Activated CD4-positive, alpha-beta T cell treated with anti-CD3 and anti-CD28 coated beads for 36 hours (primary cell): ENCODE measurements at regions not wholly inside any gene's neighbourhood (a gene's known extent, or its start where the extent isn't known, plus 50 kb on each side); places are given as distances from the start of the nearest gene placed in this dataset.

Experiments
- ATAC-seq: fragments of 200-7000 bp; cut with Tn5 transposase; one replicate; pipeline ENCODE4 v1.10.0; 2021; ENCODE audit warnings: mild to moderate bottlenecking, moderate library complexity
- CTCF ChIA-PET: fragments of 350-600 bp; sonication (Branson Sonifier 250); formaldehyde crosslinking; loops from one replicate; lab custom pipeline; 2021; ENCODE audit warnings: antibody characterized with exemption; lab: Charles Lee
- POLR2A ChIA-PET: fragments of 350-600 bp; sonication (Branson Sonifier 250); formaldehyde crosslinking; loops from one replicate; lab custom pipeline; 2021; ENCODE audit warnings: antibody characterized with exemption, inconsistent platforms; lab: Charles Lee
- DNase-seq: peaks from one replicate; pipeline ENCODE4 v3.0.0-alpha.2; 2020
- H3K27ac Mint-ChIP-seq: one replicate; pipeline ENCODE4 v1.8.0; 2021; ENCODE audit warnings: mixed read lengths
- H3K27me3 Mint-ChIP-seq: one replicate; pipeline ENCODE4 v1.8.0; 2021; ENCODE audit warnings: mixed read lengths
- H3K36me3 Mint-ChIP-seq: one replicate; pipeline ENCODE4 v1.8.0; 2021; ENCODE audit warnings: low read depth, mixed read lengths
- H3K4me1 Mint-ChIP-seq: one replicate; pipeline ENCODE4 v1.8.0; 2021; ENCODE audit warnings: mixed read lengths
- H3K4me3 Mint-ChIP-seq: one replicate; pipeline ENCODE4 v1.8.0; 2021; ENCODE audit warnings: mild to moderate bottlenecking, moderate library complexity, mixed read lengths
- H3K9me3 Mint-ChIP-seq: one replicate; pipeline ENCODE4 v1.8.0; 2021; ENCODE audit warnings: low read depth, mixed read lengths
- intact Hi-C, 2 experiments: fragments of 100-400 bp; cut with DNase I in 1 of 2; cut with micrococcal nuclease in 1 of 2; formaldehyde crosslinking; loops; one replicate each; pipeline versions ENCODE4 v1.14.2 to v1.15.1; 2022 to 2024; cut with DNase I, micrococcal nuclease

DNA sequence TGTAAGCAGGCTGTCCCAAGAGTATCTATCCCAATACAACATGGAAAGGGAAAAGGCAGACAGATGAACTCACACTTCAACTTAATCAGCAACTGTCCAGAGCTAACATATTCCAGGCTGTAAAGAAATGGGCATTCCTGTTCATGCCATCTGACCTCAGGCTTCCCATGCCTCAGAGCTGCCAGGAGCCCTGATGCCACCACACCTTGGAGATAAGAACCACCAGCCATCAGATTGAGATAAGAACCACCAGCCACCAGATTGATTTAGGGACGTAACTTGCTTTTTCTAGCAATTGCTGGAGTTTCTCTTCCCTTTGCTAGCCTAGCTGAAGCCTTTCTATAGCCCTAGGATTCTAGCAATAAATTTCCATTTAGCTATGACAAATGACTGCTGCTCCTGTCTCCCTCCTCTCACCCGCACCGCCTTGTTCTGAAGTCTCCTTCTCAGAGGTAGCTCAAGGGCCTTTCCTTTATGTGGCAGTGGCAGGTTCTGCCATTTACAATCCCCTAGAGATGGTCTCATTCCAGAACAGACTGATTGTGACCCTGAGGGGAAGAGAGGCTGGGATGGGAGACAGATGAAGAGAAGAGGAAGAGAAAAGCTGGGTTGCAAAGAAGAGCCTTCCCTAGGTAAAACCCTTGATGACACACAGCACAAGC lies 88.0 kb upstream of the CTTNBP2NL start:
- no peaks in the 10 kb centered on the region for H3K9me3 Mint-ChIP-seq
- peaks cover 20% of the 10 kb centered on the region for H3K27me3 Mint-ChIP-seq
- POLR2A ChIA-PET: interaction anchor here (0.7 kb wide), 1 partner anchor 126 kb away, joined by 3 read pairs; no protein-coding TSS in a partner anchor
- no peaks in the 10 kb centered on the region for H3K4me1 Mint-ChIP-seq
- ATAC-seq (no peak), DNase-seq (no peak)
- no peak overlapping the region for H3K27ac Mint-ChIP-seq
- H3K36me3 Mint-ChIP-seq: no peaks in the 10 kb centered on the region
- CTCF ChIA-PET: interaction anchor here (0.5 kb wide), 1 partner anchor 404 kb away, joined by 5 read pairs; no protein-coding TSS in a partner anchor
- intact Hi-C loops: no loop called here
- no peak overlapping the region for H3K4me3 Mint-ChIP-seq

DNA sequence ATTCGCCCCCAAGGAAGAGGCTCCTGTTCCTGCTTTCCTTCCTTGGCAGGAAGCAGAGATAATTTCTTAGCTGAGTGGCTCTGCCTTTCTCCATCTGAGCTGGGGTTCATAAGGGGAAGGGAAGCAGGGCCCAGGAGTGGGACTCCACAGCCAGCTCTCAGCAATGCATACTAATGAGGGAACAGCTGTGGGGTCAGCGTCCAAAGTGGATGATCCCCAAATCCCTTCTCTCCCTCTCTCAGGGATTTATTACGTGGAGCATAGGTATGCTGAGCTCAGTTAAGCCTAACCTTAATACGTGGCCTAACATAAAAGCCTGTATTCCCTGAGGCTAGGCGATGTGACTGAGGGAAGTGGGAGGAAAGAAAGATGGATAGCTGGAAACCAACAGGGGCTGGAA lies 87.3 kb upstream of the CTTNBP2NL start:
- CTCF ChIA-PET: interaction anchor here (0.5 kb wide), 1 partner anchor 405 kb away, joined by 5 read pairs; no protein-coding TSS in a partner anchor

DNA sequence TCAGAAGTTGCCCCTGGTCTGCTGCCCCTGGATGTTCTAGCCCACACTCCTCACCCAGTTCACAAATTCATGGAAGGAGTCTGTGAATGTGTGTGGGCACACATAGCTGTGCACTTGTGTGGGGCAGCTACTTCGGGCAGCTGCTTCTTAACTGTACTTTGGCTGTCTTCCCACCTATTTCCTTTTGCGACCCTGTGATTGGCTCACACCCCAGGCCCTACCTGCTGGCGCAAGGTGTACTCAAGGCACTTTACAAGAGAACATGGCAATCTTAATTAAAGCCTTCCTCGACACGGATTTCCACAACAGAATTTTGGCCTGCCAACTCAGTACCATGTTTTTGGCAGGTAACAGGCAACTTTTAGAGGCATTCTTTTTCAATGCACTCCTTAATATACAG lies 86.5 kb upstream of the CTTNBP2NL start:
- ATAC-seq: no peak
- Mint-ChIP-seq H3K27ac (no peak overlapping the region), H3K4me3 (no peak overlapping the region), H3K4me1 (no peaks in the 10 kb centered on the region), H3K9me3 (no peaks in the 10 kb centered on the region), H3K27me3 (peaks cover 20% of the 10 kb centered on the region), H3K36me3 (no peaks in the 10 kb centered on the region)
- no peak for DNase-seq
- intact Hi-C loops: no loop called here
- ChIA-PET POLR2A (no interaction called here), CTCF (no interaction called here)

More for the DNA sequence above, 87.3 kb upstream of the CTTNBP2NL start:
- Mint-ChIP-seq H3K36me3 (no peaks in the 10 kb centered on the region), H3K9me3 (no peaks in the 10 kb centered on the region), H3K27ac (no peak overlapping the region), H3K27me3 (peaks cover 20% of the 10 kb centered on the region), H3K4me3 (no peak overlapping the region), H3K4me1 (no peaks in the 10 kb centered on the region)
- POLR2A ChIA-PET: interaction anchor here (0.7 kb wide), 1 partner anchor 127 kb away, joined by 3 read pairs; no protein-coding TSS in a partner anchor
- intact Hi-C loops: no loop called here
- no peak for DNase-seq
- ATAC-seq: no peak

DNA sequence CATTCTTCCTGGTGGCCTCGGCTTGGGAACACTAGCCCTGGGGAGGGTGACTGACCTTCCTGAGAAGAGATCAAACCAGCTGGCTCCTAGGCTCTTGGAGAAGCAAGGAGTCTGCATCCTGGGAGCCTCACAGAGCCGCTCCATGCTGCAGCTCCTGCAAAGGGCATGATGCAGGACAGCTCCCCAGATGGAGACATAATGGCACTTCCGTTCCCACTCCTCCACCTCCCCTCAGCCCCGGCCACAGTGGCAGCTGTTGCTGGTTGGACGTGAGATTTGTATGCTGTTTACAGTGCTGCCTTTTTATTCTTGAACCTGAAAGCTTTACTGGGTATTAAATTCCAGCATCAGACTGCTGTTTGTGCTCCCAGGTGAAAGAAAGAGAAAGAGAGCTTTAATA lies 83.7 kb upstream of the CTTNBP2NL start:
- no peak for DNase-seq
- Mint-ChIP-seq H3K36me3 (no peaks in the 10 kb centered on the region), H3K9me3 (no peaks in the 10 kb centered on the region), H3K4me1 (no peaks in the 10 kb centered on the region), H3K4me3 (no peak overlapping the region), H3K27ac (no peak overlapping the region), H3K27me3 (peaks cover 17% of the 10 kb centered on the region)
- no peak for ATAC-seq
- intact Hi-C loops: no loop called here
- ChIA-PET POLR2A (no interaction called here), CTCF (interaction anchor here (0.8 to 1.0 kb wide), 2 partner anchors 12 to 57 kb away, joined by 3 to 4 read pairs; no protein-coding TSS in a partner anchor)

DNA sequence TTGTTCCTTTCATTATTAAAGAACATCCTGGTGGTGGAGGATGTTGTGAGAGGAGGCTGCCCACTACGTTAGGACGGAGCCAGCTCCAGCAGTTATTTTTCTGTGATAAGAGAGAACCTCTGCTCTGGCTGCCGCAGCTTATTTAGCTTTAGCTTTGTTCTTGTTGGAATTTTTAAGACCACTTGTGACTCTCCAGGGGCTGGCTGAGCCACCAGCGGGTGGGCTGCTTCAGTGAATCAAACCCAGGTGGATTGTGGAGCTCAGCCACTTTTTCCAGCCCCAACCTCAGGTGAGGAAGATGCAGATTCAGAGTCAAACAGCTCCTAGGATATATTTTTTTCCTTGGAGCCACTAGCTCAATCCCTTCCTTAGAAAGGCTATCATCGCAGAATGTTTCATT lies 83.1 kb upstream of the CTTNBP2NL start:
- ATAC-seq: no peak
- Mint-ChIP-seq H3K36me3 (no peaks in the 10 kb centered on the region), H3K4me1 (no peaks in the 10 kb centered on the region), H3K4me3 (no peak overlapping the region), H3K9me3 (no peaks in the 10 kb centered on the region), H3K27ac (no peak overlapping the region), H3K27me3 (peaks cover 17% of the 10 kb centered on the region)
- ChIA-PET CTCF (interaction anchor here (0.8 to 1.0 kb wide), 2 partner anchors 13 to 57 kb away, joined by 3 to 4 read pairs; no protein-coding TSS in a partner anchor), POLR2A (no interaction called here)
- no peak for DNase-seq
- intact Hi-C loops: no loop called here

DNA sequence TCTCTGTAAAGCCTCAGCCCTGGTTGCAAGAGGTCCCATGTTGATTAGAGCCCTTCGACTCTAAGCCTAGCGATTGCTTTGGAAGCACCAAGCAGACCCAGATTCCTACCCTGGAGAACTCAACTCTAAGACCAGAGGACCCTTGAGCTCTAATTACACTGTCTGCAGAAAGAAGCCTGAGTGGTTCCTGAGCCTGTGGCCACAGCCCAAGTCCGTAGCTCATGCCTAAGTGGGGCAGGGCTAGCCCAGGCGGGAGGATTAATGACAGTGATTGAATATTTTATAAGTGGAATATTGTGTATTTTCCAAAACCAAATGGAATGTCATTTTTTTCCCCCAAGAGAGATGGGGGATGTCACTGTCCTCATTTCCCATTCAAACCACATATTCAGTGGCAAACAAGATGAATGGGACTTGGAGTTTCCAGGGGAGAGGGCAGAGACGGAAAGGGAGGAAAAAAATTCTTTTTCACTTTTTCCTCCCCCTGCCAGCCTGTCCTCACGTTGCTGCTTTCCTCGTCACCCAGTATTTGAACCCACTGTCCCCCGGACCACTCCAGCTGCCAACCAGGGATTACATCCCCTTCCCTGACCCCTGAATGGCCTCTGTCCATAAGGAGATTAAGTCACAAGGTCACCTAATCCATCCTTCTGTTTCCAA lies 79.6 kb upstream of the CTTNBP2NL start:
- CTCF ChIA-PET: interaction anchor here (0.7 kb wide), 1 partner anchor 1861 kb away, joined by 3 read pairs; no protein-coding TSS in a partner anchor
- intact Hi-C loops: no loop called here

DNA sequence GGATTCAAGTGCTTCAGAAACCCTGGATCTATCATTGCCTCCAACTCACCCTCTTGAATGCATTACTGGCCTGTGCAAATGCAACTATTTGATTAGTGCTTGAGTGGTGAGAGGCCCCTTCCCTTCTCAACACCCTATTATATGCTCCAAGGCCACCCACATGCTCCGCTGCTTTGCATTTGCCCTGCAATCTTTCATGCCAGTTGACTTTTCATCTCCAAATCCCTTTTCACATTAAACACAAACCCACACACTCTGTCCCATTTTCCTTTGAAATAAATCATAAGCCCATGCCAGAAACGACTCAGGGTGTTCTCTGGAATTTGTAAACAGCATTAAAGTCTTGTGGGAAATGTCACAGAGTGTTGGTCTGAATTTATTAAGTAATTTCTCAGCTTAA lies 78.9 kb upstream of the CTTNBP2NL start:
- H3K9me3 Mint-ChIP-seq: no peaks in the 10 kb centered on the region
- H3K27ac Mint-ChIP-seq: no peak overlapping the region
- H3K4me3 Mint-ChIP-seq: no peak overlapping the region
- peaks cover 4% of the 10 kb centered on the region for H3K27me3 Mint-ChIP-seq
- intact Hi-C loops: no loop called here
- ChIA-PET CTCF (interaction anchor here (1.1 kb wide), 1 partner anchor 11 kb away, joined by 3 read pairs; no protein-coding TSS in a partner anchor), POLR2A (no interaction called here)
- H3K4me1 Mint-ChIP-seq: no peaks in the 10 kb centered on the region
- no peaks in the 10 kb centered on the region for H3K36me3 Mint-ChIP-seq
- ATAC-seq (no peak), DNase-seq (no peak)

More for the DNA sequence above, 79.6 kb upstream of the CTTNBP2NL start:
- no peaks in the 10 kb centered on the region for H3K4me1 Mint-ChIP-seq
- H3K36me3 Mint-ChIP-seq: no peaks in the 10 kb centered on the region
- H3K4me3 Mint-ChIP-seq: no peak overlapping the region
- no peaks in the 10 kb centered on the region for H3K9me3 Mint-ChIP-seq
- H3K27ac Mint-ChIP-seq: no peak overlapping the region
- POLR2A ChIA-PET: no interaction called here
- peaks cover 7% of the 10 kb centered on the region for H3K27me3 Mint-ChIP-seq
- ATAC-seq: no peak
- DNase-seq: no peak

DNA sequence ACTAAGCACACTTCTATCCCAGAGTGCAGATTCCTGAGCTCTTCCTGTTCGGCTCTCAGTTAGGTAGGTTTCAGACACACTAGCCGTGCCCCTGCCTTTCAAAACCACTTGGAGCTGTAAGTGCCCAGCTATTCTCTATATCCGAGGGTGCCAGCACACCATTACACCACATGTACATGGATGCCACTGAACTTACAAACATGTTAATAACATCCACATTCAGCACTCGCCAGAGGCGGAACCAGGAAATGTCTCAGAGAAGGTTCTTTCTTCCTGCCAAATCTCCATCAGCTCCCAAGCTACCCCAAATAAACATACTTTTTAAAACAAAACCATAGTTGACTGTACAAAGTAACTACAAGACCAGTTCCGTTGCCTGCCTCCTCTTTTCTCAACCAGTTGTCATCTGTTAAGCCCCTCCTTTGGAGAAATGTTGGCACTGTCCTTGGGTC lies 78.4 kb upstream of the CTTNBP2NL start:
- Mint-ChIP-seq H3K9me3 (no peaks in the 10 kb centered on the region), H3K27ac (no peak overlapping the region), H3K4me3 (no peak overlapping the region), H3K36me3 (no peaks in the 10 kb centered on the region), H3K4me1 (no peaks in the 10 kb centered on the region), H3K27me3 (peaks cover 4% of the 10 kb centered on the region)
- DNase-seq: no peak
- no peak for ATAC-seq
- intact Hi-C loops: no loop called here
- ChIA-PET CTCF (interaction anchor here (0.6 to 1.1 kb wide), 2 partner anchors 11 to 492 kb away, joined by 3 read pairs; no protein-coding TSS in a partner anchor), POLR2A (no interaction called here)

DNA sequence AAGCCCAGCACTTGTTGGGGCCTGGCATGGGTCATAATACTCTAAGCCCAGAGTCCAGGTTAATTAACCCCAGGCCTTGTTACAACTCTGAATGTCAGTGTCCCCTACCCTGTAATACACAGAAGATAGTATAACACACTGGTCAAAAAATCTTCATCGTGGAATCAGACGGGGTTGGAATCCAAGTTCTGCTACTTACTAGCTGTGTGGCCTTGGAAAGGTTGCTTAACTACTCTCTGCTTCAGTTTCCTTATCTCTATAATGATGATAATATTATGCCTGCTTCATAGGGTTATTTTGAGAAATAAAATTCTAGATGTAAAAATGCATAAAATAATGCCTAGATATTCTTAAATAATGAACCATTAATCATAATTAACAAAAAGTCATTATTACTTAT lies 77.8 kb upstream of the CTTNBP2NL start:
- Mint-ChIP-seq H3K36me3 (no peaks in the 10 kb centered on the region), H3K27me3 (peaks cover 4% of the 10 kb centered on the region)

DNA sequence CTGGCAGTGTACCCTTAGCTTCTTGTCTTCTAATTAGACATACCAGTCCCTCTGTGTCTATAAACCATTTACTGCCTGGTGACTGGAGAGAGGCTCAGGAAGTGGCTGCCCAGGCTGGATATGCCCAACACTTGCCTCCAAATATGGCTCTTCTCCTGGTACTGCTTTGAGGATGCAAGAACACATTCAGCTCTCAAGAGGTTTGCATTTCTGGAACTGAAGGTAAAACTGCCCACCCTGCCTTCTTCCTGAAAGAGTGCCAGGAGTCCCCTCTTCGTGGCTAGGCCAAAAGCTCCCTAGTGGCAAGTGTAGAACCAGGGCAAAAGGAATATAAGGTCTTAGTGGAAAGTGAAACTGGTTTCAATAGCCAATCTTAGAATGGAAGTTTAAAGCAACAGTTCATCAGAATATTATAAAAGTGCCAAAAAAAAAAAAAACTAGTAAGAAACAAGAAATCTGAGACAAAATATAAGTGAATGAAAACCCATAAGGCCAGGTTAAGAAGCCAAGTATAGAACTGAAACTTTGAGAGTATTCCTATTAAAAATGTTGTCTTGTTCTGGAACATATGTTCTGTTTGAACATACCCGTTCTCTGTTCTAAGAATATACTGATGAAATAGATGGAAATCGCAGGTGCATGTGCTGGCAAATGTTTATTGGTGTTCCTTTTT lies 77.2 kb upstream of the CTTNBP2NL start:
- Mint-ChIP-seq H3K27ac (no peak overlapping the region), H3K4me1 (no peaks in the 10 kb centered on the region), H3K36me3 (no peaks in the 10 kb centered on the region), H3K9me3 (no peaks in the 10 kb centered on the region), H3K4me3 (no peak overlapping the region), H3K27me3 (peaks cover 4% of the 10 kb centered on the region)
- intact Hi-C loops: no loop called here
- no peak for ATAC-seq
- no peak for DNase-seq
- ChIA-PET CTCF (interaction anchor here (0.7 kb wide), 1 partner anchor 1712 kb away, joined by 3 read pairs; no protein-coding TSS in a partner anchor), POLR2A (no interaction called here)

More for the DNA sequence above, 77.8 kb upstream of the CTTNBP2NL start:
- Mint-ChIP-seq H3K9me3 (no peaks in the 10 kb centered on the region), H3K27ac (no peak overlapping the region), H3K4me3 (no peak overlapping the region), H3K4me1 (no peaks in the 10 kb centered on the region)
- ATAC-seq: no peak
- ChIA-PET POLR2A (no interaction called here), CTCF (no interaction called here)
- intact Hi-C loops: no loop called here
- DNase-seq: no peak

DNA sequence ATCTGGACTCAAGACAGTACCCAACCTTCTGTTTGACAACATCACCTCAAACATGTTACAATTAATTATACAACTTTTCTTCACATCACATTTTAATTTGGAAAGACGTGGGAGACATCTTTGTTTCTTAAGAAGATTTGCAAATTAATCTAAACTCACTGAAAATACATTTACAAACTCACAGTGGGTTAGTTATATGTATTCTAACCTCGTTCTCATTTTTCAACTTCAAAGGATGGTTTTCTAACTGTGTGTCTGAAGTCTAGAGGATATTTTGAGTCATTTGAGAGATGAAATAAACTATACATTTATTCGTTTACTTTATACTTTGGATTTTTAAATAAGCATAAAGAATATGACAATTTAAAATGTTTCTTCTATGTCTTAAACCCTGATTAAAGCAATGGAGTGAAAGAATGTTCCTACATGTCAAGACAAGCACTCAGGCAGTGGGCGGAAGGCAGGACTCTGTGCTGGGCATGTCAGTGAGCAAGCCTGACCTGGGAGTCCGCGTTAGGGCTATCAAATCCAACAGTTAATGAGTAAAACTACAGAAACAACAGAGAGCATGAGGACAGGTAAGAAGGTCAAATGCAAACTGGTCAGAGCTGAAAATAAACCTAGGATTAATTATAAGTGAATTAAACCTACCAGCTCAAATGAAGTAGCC lies 76.5 kb upstream of the CTTNBP2NL start:
- Mint-ChIP-seq H3K27ac (no peak overlapping the region), H3K4me1 (no peaks in the 10 kb centered on the region), H3K27me3 (peaks cover 4% of the 10 kb centered on the region), H3K4me3 (no peak overlapping the region), H3K36me3 (no peaks in the 10 kb centered on the region), H3K9me3 (no peaks in the 10 kb centered on the region)
- ATAC-seq: no peak
- no peak for DNase-seq
- POLR2A ChIA-PET: no interaction called here
- intact Hi-C loops: no loop called here
- CTCF ChIA-PET: interaction anchor here (0.7 kb wide), 1 partner anchor 1711 kb away, joined by 3 read pairs; no protein-coding TSS in a partner anchor
